Lower leg skin (tissue), 3 donors: ENCODE measurements at regions not wholly inside any gene's neighbourhood (a gene's known extent, or its start where the extent isn't known, plus 50 kb on each side); places are given as distances from the start of the nearest gene placed in this dataset.

Experiments
- POLR2A ChIP-seq, 2 donors: fragments of 450-650 bp; IDR thresholded peaks; one replicate each; pipeline ENCODE4 v1.6.1; 2016 to 2017; ENCODE audit warnings: antibody characterized with exemption in 2 of 2, mild to moderate bottlenecking in 1 of 2, moderate library complexity in 1 of 2
- TF ChIP-seq, protein P1 (sequence below), 3 donors: fragments of 450-650 bp; IDR thresholded peaks; one replicate each; pipeline ENCODE4 v1.5.1; 2016; ENCODE audit warnings: antibody characterized with exemption in 3 of 3, mild to moderate bottlenecking in 3 of 3, moderate library complexity in 2 of 3

DNA sequence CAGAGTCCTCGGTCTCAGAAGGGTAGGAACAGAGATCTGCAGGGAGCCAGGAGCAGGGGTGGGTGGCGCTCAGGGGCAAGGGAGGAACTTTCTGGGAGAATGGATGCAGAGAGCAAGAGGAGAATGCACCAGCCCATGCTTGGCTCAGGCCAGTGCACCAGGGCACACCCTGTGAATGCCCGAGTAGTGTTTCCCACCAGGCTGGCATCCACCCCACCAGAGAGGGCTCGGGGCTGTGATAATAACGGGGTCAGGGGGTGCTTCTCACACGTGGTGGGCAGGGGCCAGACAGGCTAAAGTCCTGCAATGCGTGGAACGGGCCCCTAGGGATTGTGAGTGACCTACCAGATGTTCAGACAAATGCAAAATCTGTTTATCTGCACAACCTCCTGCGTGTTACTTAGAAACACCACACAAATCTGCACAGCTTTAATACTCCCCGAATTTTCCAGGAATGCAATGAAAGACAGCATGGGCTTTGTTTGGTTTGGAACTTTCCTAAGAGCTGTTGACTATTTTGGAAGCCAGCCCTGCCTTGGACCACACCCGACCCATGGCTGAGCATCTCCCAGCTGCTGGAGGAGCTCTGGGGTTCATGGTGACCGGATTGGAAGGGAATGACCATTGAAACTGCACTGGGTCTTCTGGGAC, 368.3 kb downstream of the SHANK2 start:
- TF ChIP-seq, protein P1, sequence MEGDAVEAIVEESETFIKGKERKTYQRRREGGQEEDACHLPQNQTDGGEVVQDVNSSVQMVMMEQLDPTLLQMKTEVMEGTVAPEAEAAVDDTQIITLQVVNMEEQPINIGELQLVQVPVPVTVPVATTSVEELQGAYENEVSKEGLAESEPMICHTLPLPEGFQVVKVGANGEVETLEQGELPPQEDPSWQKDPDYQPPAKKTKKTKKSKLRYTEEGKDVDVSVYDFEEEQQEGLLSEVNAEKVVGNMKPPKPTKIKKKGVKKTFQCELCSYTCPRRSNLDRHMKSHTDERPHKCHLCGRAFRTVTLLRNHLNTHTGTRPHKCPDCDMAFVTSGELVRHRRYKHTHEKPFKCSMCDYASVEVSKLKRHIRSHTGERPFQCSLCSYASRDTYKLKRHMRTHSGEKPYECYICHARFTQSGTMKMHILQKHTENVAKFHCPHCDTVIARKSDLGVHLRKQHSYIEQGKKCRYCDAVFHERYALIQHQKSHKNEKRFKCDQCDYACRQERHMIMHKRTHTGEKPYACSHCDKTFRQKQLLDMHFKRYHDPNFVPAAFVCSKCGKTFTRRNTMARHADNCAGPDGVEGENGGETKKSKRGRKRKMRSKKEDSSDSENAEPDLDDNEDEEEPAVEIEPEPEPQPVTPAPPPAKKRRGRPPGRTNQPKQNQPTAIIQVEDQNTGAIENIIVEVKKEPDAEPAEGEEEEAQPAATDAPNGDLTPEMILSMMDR (IDR thresholded peaks at IDR 0.05) = no peak
- no peak for TF ChIP-seq POLR2A (IDR thresholded peaks at IDR 0.05)
